Left lobe of liver (tissue), 2 donors: ENCODE measurements at regions not wholly inside any gene's neighbourhood (a gene's known extent, or its start where the extent isn't known, plus 50 kb on each side); places are given as distances from the start of the nearest gene placed in this dataset.
"Not testable (repeated sequence)": the region's sequence is repeated elsewhere in the genome, so short reads cannot be mapped to it uniquely, and the experiment has no call there.

ENCODE experiments used
- ATAC-seq: fragments of 200-7000 bp; cut with Tn5 transposase; one replicate; pipeline ENCODE4 v1.9.1; 2020; ENCODE audit warnings: mild to moderate bottlenecking, moderate library complexity
- DNase-seq: peaks from one replicate; pipeline ENCODE4 v3.0.0-alpha.2; 2020; ENCODE audit warnings: low spot score
- donor health status: DM: no; HTN: no; CAD: no; lungs with moderate emphysema.
- donor health status: DM: no; HTN: yes; CAD: no.

DNA sequence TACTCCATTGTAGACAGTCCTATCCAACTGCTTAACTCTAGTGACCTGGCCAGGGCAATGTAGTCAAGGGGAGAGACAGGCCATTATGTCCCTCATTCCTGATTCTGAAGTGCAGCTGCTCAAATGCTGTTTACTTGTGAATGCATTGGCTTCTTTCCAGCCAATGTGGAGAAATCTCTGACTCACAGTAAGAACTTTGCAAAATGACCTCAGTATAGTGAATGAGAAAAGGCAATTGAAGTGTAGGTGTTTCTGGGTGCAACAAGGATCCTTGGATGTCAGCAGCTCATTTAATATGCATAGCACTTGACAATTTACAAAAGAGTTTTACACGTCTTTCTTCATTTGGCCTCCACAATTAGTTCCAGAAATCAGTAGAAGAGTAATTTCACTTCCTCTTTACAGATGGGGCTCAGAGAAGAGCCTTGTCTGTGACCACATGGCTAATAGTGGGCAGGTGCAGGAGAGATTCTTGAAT is 367.2 kb downstream of the OSTF1 start:
- no peak for ATAC-seq
- DNase-seq: no peak

GRCh38 chr9:75456698-75457097 is 368.4 kb downstream of the OSTF1 start:
- ATAC-seq (no peak), DNase-seq (no peak)

- DNase-seq (no peak), ATAC-seq (no peak)
Observed at GRCh38 chr9:75457474-75458011, 369.2 kb downstream of the OSTF1 start.

GRCh38 chr9:75459311-75459710 is 371.0 kb downstream of the OSTF1 start:
- not testable (repeated sequence) for ATAC-seq

DNA sequence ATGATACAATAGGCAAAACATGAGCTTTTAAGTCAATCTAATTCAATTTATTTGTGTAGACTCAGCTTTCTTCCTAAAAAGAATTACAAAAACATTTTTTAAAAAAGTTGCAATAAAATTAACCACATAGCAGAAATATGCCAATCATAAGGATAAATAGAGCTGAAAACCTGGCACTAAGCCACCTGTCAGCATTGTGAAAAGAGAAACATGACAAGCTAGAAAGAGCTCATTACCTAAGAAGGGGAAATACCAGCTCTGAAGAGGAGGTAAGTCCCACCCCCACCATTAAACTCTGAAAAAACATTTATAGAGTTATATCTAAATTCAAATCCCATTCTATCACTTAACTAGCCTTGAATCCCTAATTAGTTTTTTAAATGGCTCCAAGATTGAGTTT is 372.9 kb downstream of the OSTF1 start:
- no peak for DNase-seq
- no peak for ATAC-seq

More at GRCh38 chr9:75459311-75459710, 371.0 kb downstream of the OSTF1 start:
- not testable (repeated sequence) for DNase-seq

DNA sequence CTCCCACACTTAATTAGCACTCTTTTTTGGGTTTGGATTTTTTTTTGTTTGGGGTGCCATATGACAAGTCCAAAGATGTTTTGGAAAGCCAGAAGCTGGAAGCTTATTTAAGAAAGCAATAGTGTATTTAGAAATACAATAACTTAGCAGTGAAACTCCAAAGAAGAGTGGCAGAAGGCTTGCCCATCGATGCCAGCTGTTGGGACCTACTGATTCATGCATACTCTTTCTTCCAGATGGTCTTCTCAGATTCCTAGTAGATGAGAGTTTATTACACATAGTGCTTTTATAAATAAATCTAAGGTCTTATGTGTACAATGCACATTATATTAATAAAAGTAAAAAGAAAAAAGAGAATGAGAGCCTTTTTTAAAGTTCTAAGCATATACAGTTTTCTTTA is 374.6 kb downstream of the OSTF1 start:
- DNase-seq: no peak

GRCh38 chr9:75463871-75464270 is 375.6 kb downstream of the OSTF1 start:
- ATAC-seq (no peak), DNase-seq (no peak)

More for the DNA sequence above, 374.6 kb downstream of the OSTF1 start:
- ATAC-seq: no peak

DNA sequence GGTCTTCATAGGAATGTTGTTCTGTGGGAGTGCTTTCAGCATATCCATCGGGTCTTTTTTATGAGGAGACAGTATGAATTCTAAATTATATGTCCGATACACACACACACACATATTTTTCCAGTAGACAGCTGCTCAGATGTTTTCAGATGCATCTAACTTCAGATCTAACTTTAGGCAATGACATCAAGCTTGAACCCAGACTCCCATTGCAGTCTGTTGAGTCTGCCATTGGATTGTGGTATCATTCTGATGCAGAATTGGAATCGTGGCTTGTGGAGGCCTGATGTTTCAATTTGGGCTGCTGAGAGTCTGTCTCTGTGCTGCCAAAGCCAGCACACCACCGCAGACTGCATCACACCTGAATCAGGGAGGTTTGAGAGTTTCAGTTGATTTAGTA is 376.4 kb downstream of the OSTF1 start:
- ATAC-seq (no peak), DNase-seq (no peak)

GRCh38 chr9:75467142-75467541 is 378.8 kb downstream of the OSTF1 start:
- ATAC-seq (no peak), DNase-seq (no peak)

DNA sequence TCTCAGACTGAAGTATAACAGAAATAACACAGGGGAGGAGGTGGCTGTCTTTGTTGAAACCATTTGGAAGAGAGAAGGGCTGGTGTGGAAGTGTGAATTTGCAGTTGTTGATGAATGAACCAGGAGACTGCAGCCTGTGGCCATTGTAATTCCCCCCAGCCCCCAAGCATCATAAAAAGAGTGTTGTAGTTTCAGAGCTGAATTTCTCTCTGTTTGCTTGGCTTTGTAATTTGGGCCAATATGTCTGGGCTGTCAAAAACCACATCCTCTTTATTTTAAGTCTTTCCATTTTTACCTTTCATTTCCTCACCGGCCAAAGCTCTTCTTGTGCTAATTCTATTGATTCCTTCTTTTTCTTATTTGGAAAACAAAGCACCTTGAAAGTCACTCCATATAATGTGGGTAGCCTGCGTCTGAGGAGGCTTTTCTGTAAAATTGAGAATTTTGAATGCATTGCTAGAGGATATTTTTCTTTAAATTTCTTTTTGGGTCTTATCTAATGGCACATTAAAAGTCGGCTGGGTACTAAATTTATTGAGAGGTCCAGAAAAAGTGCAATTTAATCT is 383.3 kb downstream of the OSTF1 start:
- no peak for DNase-seq
- no peak for ATAC-seq

- ATAC-seq (no peak), DNase-seq (no peak)
Observed at GRCh38 chr9:75482566-75482965, 394.3 kb downstream of the OSTF1 start.

DNA sequence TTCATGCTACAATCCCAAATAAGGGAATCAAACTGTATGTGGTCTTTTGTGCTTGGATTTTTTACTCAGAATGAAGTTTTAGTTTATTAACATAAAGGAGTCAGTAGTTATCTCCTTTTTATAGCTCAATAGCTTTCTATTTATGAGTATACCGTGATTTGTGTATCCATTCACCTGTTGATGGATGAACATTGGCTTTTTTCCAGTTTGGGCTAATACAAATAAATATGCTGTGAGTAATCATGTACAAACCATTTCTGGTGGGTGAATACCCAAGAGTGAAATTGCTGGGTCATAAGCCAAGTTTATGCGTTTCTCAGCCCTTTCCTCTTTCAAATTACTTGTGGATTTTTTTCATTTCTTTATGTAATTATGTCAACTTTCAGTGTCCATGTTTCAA is 395.3 kb downstream of the OSTF1 start:
- no peak for ATAC-seq

GRCh38 chr9:75487856-75488718 is 399.8 kb downstream of the OSTF1 start:
- ATAC-seq (no peak), DNase-seq (no peak)

More for the DNA sequence above, 395.3 kb downstream of the OSTF1 start:
- DNase-seq: no peak

GRCh38 chr9:75488719-75489110 is 400.4 kb downstream of the OSTF1 start:
- DNase-seq: no peak
- no peak for ATAC-seq

GRCh38 chr9:75490326-75490725 is 400.1 kb upstream of the PCSK5 start:
- ATAC-seq (no peak), DNase-seq (no peak)

DNA sequence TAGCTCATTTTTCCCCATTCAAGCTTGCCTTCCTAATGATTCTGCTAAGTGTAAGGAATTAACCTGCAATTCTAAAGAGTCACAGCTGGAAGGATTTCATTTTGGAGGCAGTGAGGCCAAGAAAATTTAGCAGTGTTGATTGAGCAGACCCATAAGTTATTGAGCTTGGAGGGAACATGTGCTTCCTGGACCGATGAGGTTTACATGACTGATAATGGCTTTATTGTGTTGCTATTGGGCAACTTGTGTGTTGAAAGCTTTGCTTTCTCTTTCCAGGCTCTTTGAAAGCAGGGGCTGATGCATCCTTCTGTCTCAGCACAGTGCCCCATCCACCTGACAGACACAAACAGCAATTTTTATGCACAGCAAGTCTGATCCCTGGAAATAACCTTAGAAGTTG is 398.9 kb upstream of the PCSK5 start:
- no peak for DNase-seq
- no peak for ATAC-seq

GRCh38 chr9:75499812-75500211 is 390.7 kb upstream of the PCSK5 start:
- ATAC-seq (no peak), DNase-seq (no peak)

DNA sequence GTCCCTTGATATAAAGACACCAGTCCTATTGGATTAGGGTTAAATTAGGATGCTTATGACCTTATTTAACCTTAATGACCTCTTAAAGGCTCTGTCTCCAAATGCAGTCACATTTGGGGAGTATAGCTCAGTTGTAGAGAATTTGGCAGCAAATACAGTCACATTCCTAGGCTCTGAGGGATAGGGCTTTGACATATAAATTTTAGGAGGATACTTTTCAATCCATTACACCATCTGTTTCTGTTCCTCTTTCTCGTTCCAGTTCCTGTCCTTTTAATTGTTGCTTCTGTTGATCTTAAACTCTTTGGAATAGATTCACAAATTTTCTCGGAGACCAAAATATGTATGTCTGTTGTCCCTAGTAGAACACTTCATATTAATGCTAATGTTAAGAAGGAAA is 390.0 kb upstream of the PCSK5 start:
- no peak for DNase-seq
- no peak for ATAC-seq

GRCh38 chr9:75500940-75501339 is 389.5 kb upstream of the PCSK5 start:
- ATAC-seq, DNase-seq: not testable (repeated sequence)

DNA sequence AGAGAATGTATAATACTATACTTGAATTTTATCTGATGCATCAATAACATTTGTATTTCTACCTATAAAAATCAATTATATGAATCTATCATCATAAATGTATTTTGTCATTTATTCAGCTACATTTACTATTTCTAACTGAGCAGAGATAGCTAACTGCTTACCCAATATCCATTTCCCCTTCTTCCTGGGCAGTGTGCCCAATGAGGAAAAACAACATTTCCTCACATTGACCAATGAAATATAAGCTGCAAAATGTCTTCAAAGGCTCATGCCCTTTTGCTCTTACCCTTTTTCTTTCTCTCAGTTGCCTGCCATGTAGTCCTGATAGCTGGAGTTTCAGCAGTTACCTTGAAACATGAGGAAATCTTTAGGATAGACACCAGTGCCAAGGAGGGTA is 385.8 kb upstream of the PCSK5 start:
- DNase-seq: no peak
- no peak for ATAC-seq

GRCh38 chr9:75505654-75506053 is 384.8 kb upstream of the PCSK5 start:
- no peak for DNase-seq
- no peak for ATAC-seq

- DNase-seq: no peak
- ATAC-seq: no peak
Observed at GRCh38 chr9:75529463-75529862, 361.0 kb upstream of the PCSK5 start.
